CD4-positive, alpha-beta T cell treated with Interleukin-4 for 1 hour (primary cell): ENCODE measurements at regions not wholly inside any gene's neighbourhood (a gene's known extent, or its start where the extent isn't known, plus 50 kb on each side); places are given as distances from the start of the nearest gene placed in this dataset.

Experiments
- DNase-seq, 2 donors: peaks; one replicate each; pipeline ENCODE4 v3.0.0-alpha.2; 2020 to 2022

- peak; percentile 54 to 55 for DNase-seq
Observed at GRCh38 chr13:26929971-26930730, 169.6 kb upstream of the GPR12 start.

- DNase-seq, result no peak
Observed at GRCh38 chr13:26927511-26927910, 166.9 kb upstream of the GPR12 start.

GRCh38 chr13:26926371-26926770 is 165.8 kb upstream of the GPR12 start:
- DNase-seq, result no peak

GRCh38 chr13:26923824-26924605 is 163.4 kb upstream of the GPR12 start:
- no peak for DNase-seq

- no peak for DNase-seq
Observed at GRCh38 chr13:26921918-26922317, 161.3 kb upstream of the GPR12 start.

- DNase-seq, result no peak
Observed at GRCh38 chr13:26920614-26921355, 160.2 kb upstream of the GPR12 start.

- no peak for DNase-seq
Observed at GRCh38 chr13:26919732-26920131, 159.1 kb upstream of the GPR12 start.

- DNase-seq, result no peak
Observed at GRCh38 chr13:26919311-26919710, 158.7 kb upstream of the GPR12 start.

- DNase-seq, result peak in 1 of 2 donors; percentile 12
Observed at GRCh38 chr13:26914624-26915023, 154.0 kb upstream of the GPR12 start.

- DNase-seq, result no peak
Observed at GRCh38 chr13:26914148-26914547, 153.6 kb upstream of the GPR12 start.

- DNase-seq, result no peak
Observed at GRCh38 chr13:26910754-26911465, 150.3 kb upstream of the GPR12 start.

- DNase-seq, result no peak
Observed at GRCh38 chr13:26909477-26909876, 148.9 kb upstream of the GPR12 start.

GRCh38 chr13:26908126-26908525 is 147.5 kb upstream of the GPR12 start:
- DNase-seq, result no peak

GRCh38 chr13:26899202-26899601 is 138.6 kb upstream of the GPR12 start:
- DNase-seq, result no peak

- no peak for DNase-seq
Observed at GRCh38 chr13:26897706-26898550, 137.3 kb upstream of the GPR12 start.

GRCh38 chr13:26896986-26897668 is 136.5 kb upstream of the GPR12 start:
- DNase-seq, result no peak

GRCh38 chr13:26895808-26896466 is 135.4 kb upstream of the GPR12 start:
- DNase-seq, result no peak

GRCh38 chr13:26895081-26895807 is 134.7 kb upstream of the GPR12 start:
- DNase-seq, result no peak

GRCh38 chr13:26888632-26889031 is 128.0 kb upstream of the GPR12 start:
- DNase-seq, result no peak

GRCh38 chr13:26887594-26887993 is 127.0 kb upstream of the GPR12 start:
- DNase-seq, result no peak
